ENCODE measurements at regions not wholly inside any gene's neighbourhood (a gene's known extent, or its start where the extent isn't known, plus 50 kb on each side); places are given as distances from the start of the nearest gene placed in this dataset.
"Not testable (repeated sequence)": the region's sequence is repeated elsewhere in the genome, so short reads cannot be mapped to it uniquely, and the experiment has no call there.

- in situ Hi-C loops (cut with MboI; ENCODE audit: low pct_unique_long_range_greater_than_20kb, low sequenced_read_pairs) = no loop called here
- DNase-seq = peak; percentile 23
These were observed 763.4 kb upstream of the NRXN1 start for GRCh38 chr2:51795248-51795888.

GRCh38 chr2:51791496-51791895, 759.6 kb upstream of the NRXN1 start:
- in situ Hi-C loops (cut with MboI; ENCODE audit: low pct_unique_long_range_greater_than_20kb, low sequenced_read_pairs) = no loop called here

GRCh38 chr2:51790854-51791253, 758.9 kb upstream of the NRXN1 start:
- DNase-seq = no peak
- in situ Hi-C loops (cut with MboI; ENCODE audit: low pct_unique_long_range_greater_than_20kb, low sequenced_read_pairs) = no loop called here

More at GRCh38 chr2:51791496-51791895, 759.6 kb upstream of the NRXN1 start:
- DNase-seq = no peak

GRCh38 chr2:51789918-51790317, 758.0 kb upstream of the NRXN1 start:
- in situ Hi-C loops (cut with MboI; ENCODE audit: low pct_unique_long_range_greater_than_20kb, low sequenced_read_pairs) = no loop called here
- DNase-seq = no peak

GRCh38 chr2:51782921-51783765, 751.2 kb upstream of the NRXN1 start:
- DNase-seq = no peak
- in situ Hi-C loops (cut with MboI; ENCODE audit: low pct_unique_long_range_greater_than_20kb, low sequenced_read_pairs) = no loop called here

DNA sequence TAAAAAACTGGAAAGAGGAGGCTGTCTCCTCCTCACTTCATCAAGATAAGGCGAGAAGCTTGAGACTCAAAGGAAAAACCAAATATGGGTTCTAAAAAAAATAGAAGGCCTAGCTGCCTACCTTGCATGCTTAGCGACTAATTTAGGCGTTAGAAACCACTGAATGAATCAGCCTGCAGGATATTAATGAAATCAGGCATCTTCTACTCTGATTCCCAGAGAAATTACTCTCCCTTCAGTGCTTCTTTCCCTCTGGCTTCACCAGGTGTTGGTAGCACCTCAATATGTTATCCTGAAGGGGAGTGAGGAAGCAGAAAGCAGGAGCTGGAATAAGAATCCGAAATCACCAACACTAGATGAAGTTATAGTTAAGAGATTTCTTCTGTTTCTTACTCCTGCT, 749.8 kb upstream of the NRXN1 start:
- in situ Hi-C loops (cut with MboI; ENCODE audit: low pct_unique_long_range_greater_than_20kb, low sequenced_read_pairs) = no loop called here
- no peak for DNase-seq

- in situ Hi-C loops (cut with MboI; ENCODE audit: low pct_unique_long_range_greater_than_20kb, low sequenced_read_pairs) = no loop called here
- no peak for DNase-seq
These were observed 748.4 kb upstream of the NRXN1 start for GRCh38 chr2:51780353-51780752.

- in situ Hi-C loops (cut with MboI; ENCODE audit: low pct_unique_long_range_greater_than_20kb, low sequenced_read_pairs); DNase-seq: not testable (repeated sequence)
These were observed 747.8 kb upstream of the NRXN1 start for GRCh38 chr2:51779723-51780122.

DNA sequence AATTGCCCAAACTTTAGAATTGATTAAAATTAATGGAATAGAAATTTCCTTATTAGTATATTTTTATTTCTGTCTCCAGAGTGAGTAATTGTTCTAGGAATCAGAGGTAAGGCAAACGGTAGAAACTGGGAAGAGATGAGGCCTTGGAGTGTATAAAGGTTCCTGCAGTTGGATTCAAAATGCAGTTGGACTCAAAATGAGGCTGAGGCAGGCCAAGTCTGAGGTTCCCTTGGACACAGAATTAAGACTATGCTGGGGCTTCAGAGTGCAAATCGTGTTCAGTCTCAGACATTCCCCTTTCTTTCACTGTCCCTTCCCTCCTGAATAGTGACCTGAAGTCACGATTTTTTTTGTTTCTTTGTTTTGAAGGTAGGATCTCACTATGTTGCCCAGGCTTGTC, 746.9 kb upstream of the NRXN1 start:
- no peak for DNase-seq
- in situ Hi-C loops (cut with MboI; ENCODE audit: low pct_unique_long_range_greater_than_20kb, low sequenced_read_pairs) = no loop called here

DNA sequence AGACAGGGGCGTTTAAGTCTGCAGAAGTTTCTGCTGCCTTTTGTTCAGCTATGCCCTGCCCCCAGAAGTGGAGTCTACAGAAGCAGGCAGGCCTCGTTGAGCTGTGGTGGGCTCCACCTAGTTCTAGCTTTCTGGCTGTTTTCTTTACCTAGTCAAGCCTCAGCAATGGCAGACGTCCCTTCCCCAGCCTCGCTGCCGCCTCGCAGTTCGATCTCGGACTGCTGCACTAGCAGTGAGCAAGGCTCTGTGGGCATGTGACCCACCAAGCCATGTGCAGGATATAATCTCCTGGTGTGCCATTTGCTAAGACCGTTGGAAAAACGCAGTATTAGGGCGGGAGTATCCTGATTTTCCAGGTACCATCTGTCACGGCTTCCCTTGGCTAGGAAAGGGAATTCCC, 742.7 kb upstream of the NRXN1 start:
- DNase-seq; in situ Hi-C loops (cut with MboI; ENCODE audit: low pct_unique_long_range_greater_than_20kb, low sequenced_read_pairs): not testable (repeated sequence)

GRCh38 chr2:51760441-51760840, 728.5 kb upstream of the NRXN1 start:
- DNase-seq = no peak
- in situ Hi-C loops (cut with MboI; ENCODE audit: low pct_unique_long_range_greater_than_20kb, low sequenced_read_pairs) = no loop called here

GRCh38 chr2:51758081-51758480, 726.1 kb upstream of the NRXN1 start:
- no peak for DNase-seq
- in situ Hi-C loops (cut with MboI; ENCODE audit: low pct_unique_long_range_greater_than_20kb, low sequenced_read_pairs) = no loop called here

- in situ Hi-C loops (cut with MboI; ENCODE audit: low pct_unique_long_range_greater_than_20kb, low sequenced_read_pairs) = no loop called here
- DNase-seq = no peak
These were observed 702.2 kb upstream of the NRXN1 start for GRCh38 chr2:51734115-51734514.

GRCh38 chr2:51723691-51724090, 691.8 kb upstream of the NRXN1 start:
- in situ Hi-C loops (cut with MboI; ENCODE audit: low pct_unique_long_range_greater_than_20kb, low sequenced_read_pairs) = no loop called here
- DNase-seq = no peak

DNA sequence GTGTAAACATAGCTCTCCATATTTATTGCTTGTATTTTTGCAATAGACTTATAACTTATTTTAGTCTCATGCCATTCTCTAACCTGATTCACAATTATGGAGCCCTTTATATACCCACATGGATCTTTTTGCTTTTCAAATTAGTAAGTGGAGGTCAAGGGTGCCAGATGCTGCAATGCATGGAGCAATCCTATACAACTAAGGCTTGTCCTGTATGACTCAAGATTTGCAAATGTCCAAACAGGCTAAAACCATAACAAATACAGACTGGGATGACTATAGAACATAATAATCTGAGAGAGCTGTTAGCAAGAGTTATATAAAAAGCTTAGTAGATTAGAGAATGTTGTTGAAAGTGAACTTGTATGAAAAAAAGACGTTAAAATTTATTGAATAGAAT, 690.4 kb upstream of the NRXN1 start:
- in situ Hi-C loops (cut with MboI; ENCODE audit: low pct_unique_long_range_greater_than_20kb, low sequenced_read_pairs) = no loop called here

GRCh38 chr2:51720826-51721225, 688.9 kb upstream of the NRXN1 start:
- DNase-seq = no peak
- in situ Hi-C loops (cut with MboI; ENCODE audit: low pct_unique_long_range_greater_than_20kb, low sequenced_read_pairs) = no loop called here

More for the DNA sequence above, 690.4 kb upstream of the NRXN1 start:
- DNase-seq = no peak

- in situ Hi-C loops (cut with MboI; ENCODE audit: low pct_unique_long_range_greater_than_20kb, low sequenced_read_pairs) = no loop called here
- DNase-seq = no peak
These were observed 686.9 kb upstream of the NRXN1 start for GRCh38 chr2:51718881-51719280.

DNA sequence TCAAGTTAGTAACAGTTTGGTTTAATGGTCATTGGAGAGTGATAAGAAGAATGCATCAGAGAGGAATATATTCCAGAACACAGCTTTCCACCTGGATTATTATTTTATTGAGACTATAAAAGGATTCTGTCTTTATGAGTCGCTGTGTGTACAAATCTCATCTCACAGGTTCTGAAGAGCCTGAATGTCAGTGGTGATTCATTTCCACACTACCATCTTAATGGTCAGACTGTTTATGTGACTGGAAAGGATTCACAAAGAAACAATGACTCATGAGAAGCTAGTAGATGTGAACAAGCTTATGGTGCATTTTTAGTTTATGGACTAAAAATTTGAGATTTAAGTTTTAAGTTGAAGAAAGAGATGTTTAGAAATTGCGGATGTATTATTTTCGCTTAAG, 685.4 kb upstream of the NRXN1 start:
- in situ Hi-C loops (cut with MboI; ENCODE audit: low pct_unique_long_range_greater_than_20kb, low sequenced_read_pairs) = no loop called here
- no peak for DNase-seq

- in situ Hi-C loops (cut with MboI; ENCODE audit: low pct_unique_long_range_greater_than_20kb, low sequenced_read_pairs) = no loop called here
- no peak for DNase-seq
These were observed 679.8 kb upstream of the NRXN1 start for GRCh38 chr2:51711766-51712165.

DNA sequence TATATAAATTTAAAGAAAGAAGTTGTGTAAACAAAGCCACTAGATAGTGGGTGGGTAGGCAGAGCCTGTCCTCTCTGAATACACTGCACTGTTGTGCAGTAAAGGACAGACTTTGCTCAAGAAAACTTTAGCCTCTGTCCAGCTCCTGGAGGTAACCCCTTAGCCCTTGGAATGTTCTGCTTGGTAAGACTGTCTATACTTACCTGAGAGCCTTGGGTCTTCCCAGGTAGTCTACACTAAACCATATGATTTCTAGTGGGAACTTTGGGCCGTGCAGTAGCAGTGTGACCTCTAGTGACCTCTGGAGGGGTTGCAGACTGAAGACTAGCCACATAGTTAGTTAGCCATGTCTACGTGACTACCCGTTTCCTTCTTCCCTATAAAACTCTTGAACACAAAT, 678.3 kb upstream of the NRXN1 start:
- DNase-seq = peak; percentile 19
- in situ Hi-C loops (cut with MboI; ENCODE audit: low pct_unique_long_range_greater_than_20kb, low sequenced_read_pairs) = no loop called here

- DNase-seq = no peak
- in situ Hi-C loops (cut with MboI; ENCODE audit: low pct_unique_long_range_greater_than_20kb, low sequenced_read_pairs) = no loop called here
These were observed 675.7 kb upstream of the NRXN1 start for GRCh38 chr2:51707625-51708024.
